GM12873 (cell line): ENCODE measurements at regions not wholly inside any gene's neighbourhood (a gene's known extent, or its start where the extent isn't known, plus 50 kb on each side); places are given as distances from the start of the nearest gene placed in this dataset.

Experiments
- CTCF ChIP-seq: IDR thresholded peaks from 2 replicates; pipeline ENCODE4 v1.5.1; 2012; ENCODE audit warnings: low read depth, mild to moderate bottlenecking, moderate library complexity, low read length, control low read depth; ENCODE audit not compliant: insufficient read depth; ENCODE audit errors: missing control alignments

DNA sequence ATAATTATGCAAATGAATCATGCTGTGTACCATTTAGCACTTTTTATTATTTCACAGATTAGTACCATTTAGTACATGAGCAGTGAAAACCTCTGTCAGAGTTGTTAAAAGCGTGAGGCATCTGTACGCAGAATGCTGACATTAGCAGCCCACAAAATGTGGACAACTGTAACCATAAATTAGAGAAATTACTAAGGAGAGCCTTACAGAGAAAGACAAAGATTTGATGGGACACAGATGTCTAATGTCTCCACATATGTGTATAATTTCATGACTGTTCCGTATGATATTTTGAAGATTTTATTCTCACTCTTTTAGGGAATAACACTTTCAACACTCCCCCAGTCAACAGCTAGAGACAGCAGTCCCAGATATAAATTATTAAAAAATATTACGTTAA is 414.0 kb upstream of the ANKRD30A start:
- no peak for TF ChIP-seq CTCF

- TF ChIP-seq CTCF = no peak
Measured at GRCh38 chr10:36704124-36704523, 421.3 kb upstream of the ANKRD30A start.

DNA sequence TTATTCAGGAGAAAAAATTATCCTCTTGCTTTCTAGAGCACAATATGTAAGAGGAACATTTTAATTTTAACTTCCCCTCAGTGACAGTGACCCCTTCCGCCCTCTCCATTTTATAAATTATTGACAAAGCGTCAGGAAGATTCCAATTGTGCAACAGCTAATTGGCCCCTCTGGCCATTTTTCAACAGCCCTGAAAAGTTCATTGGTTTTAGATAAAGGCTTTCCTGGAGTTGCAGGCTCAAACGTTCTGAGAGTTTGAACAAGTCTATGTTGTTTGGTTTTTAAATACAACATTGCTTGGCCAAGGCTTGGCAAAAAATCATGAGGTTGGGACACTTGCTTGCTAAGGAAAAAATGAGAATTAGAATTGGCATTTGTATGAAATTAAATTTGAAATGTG is 422.2 kb upstream of the ANKRD30A start:
- no peak for TF ChIP-seq CTCF

GRCh38 chr10:36700123-36700522 is 425.3 kb upstream of the ANKRD30A start:
- no peak for TF ChIP-seq CTCF

- no peak for TF ChIP-seq CTCF
Measured at GRCh38 chr10:36692759-36693158, 432.6 kb upstream of the ANKRD30A start.

DNA sequence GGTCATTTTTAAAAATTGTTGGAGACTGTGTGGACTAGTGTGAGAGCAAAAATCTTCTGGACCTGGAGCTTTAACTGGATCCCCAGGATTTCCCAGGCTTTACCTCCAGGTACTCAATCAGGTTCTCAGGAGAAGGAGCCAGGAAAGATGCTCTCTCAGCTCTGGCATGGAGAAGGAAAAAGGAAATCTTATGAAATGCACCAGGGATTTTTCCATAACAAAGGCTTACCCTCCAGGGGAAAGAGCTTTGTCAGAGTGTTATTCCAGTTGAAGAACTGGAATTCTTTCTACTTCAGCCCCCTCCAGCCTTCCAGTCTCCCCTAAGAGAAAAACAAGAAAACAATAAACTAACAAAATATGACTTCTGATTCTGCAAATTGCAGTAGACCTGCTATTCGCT is 436.7 kb upstream of the ANKRD30A start:
- TF ChIP-seq CTCF = no peak

DNA sequence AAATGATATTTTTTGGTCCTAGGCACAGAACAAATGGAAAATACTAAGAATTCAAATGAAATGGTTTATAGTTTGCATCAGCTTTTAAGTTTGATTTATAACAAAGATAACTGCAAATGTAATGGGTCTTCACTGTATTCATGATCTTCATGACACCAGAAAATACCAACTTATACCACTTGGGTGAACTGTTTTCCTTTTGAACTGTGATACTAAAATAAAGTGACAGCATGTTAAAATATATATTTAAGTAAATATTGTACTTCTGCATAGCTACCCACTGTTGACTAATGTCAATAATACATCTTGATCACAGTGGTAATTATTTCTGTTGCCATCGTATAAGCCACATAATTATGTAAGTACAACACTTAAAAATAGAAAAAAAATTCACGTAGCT is 442.0 kb upstream of the ANKRD30A start:
- TF ChIP-seq CTCF = no peak
